ENCODE measurements at regions not wholly inside any gene's neighbourhood (a gene's known extent, or its start where the extent isn't known, plus 50 kb on each side); places are given as distances from the start of the nearest gene placed in this dataset.

DNA sequence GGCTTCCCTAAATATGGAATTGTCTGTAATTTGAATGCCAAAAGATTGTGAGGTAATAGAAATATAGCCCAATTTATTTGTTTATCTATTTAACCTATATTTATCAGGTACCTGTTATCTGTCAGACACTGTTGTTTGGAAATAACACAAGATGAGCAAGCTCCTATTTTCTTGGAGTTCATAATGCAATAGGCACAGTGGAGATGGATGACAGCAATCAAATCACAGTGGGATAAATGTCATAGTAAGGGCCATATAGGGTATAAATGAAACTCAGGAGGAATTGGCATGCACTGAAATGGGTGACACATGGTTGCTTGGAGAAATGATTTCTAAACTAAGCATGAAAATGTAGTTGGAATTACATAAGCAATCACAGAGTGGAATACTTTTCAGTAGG is 761.8 kb upstream of the MBL2 start:
- TF ChIP-seq POLR2AphosphoS5 (IDR thresholded peaks at IDR 0.05), result peak; percentile 73
- peak; percentile 85 for TF ChIP-seq EP300 (conservative IDR thresholded peaks at IDR 0.05; ENCODE audit: poor library complexity, severe bottlenecking)
- TF ChIP-seq, protein P1, sequence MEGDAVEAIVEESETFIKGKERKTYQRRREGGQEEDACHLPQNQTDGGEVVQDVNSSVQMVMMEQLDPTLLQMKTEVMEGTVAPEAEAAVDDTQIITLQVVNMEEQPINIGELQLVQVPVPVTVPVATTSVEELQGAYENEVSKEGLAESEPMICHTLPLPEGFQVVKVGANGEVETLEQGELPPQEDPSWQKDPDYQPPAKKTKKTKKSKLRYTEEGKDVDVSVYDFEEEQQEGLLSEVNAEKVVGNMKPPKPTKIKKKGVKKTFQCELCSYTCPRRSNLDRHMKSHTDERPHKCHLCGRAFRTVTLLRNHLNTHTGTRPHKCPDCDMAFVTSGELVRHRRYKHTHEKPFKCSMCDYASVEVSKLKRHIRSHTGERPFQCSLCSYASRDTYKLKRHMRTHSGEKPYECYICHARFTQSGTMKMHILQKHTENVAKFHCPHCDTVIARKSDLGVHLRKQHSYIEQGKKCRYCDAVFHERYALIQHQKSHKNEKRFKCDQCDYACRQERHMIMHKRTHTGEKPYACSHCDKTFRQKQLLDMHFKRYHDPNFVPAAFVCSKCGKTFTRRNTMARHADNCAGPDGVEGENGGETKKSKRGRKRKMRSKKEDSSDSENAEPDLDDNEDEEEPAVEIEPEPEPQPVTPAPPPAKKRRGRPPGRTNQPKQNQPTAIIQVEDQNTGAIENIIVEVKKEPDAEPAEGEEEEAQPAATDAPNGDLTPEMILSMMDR (IDR thresholded peaks at IDR 0.05; ENCODE audit: poor library complexity, severe bottlenecking), result no peak
- H4K20me1 ChIP-seq (ENCODE audit: insufficient read depth), result no peaks in the 10 kb centered on the region

DNA sequence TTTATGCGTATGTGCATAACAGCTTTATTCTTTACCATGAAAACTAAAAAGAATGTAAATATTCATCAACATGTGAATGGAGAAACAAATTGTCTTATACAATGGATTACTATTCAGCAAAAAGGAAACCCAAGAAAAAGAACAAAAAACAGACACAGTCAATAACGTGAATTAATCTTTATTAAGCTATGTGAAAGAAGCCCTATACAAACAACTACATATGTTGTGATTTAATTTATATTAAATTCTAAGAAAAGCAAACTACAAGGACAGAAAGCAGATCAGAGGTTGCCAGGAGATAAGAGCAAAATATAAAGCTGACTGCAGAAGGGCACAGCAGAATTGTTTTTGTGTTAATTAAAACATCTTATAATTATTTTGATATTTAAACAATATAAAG is 756.4 kb upstream of the MBL2 start:
- Histone ChIP-seq H3K9me2 (ENCODE audit: insufficient read depth, low read length) (no peaks in the 10 kb centered on the region), H3K27ac (ENCODE audit: low read length) (no peak overlapping the region), H3F3A (ENCODE audit: insufficient read depth, low read length, poor library complexity, severe bottlenecking) (no peaks in the 10 kb centered on the region), H3K4me3 (ENCODE audit: low read length) (no peak overlapping the region), H2AFZ (ENCODE audit: low read depth, low read length) (no peak overlapping the region), H3K36me3 (ENCODE audit: insufficient read depth, low read length) (no peaks in the 10 kb centered on the region), H4K20me1 (ENCODE audit: insufficient read depth) (no peaks in the 10 kb centered on the region), H3K27me3 (ENCODE audit: insufficient read depth, low read depth, low read length) (no peaks in the 10 kb centered on the region), H3K9me3 (ENCODE audit: low read length) (no peaks in the 10 kb centered on the region), H3K79me2 (replicated peaks; ENCODE audit: insufficient read depth, low read length) (no peaks in the 10 kb centered on the region), H3K9ac (ENCODE audit: low read length) (no peak overlapping the region), H3K4me2 (ENCODE audit: low read length) (no peak overlapping the region)
- TF ChIP-seq, protein P1 (IDR thresholded peaks at IDR 0.05; ENCODE audit: poor library complexity, severe bottlenecking), result no peak
- TF ChIP-seq EP300 (conservative IDR thresholded peaks at IDR 0.05; ENCODE audit: poor library complexity, severe bottlenecking) (no peak), TAF1 (IDR thresholded peaks at IDR 0.05; ENCODE audit: low read depth) (no peak), EZH2 (IDR thresholded peaks at IDR 0.05; ENCODE audit: borderline replicate concordance, insufficient read depth, low read length, poor library complexity, severe bottlenecking) (no peak), MXI1 (conservative IDR thresholded peaks at IDR 0.05; ENCODE audit: poor library complexity, severe bottlenecking) (no peak), RAD21 (conservative IDR thresholded peaks at IDR 0.05) (no peak), POLR2AphosphoS5 (IDR thresholded peaks at IDR 0.05) (no peak), SMC3 (conservative IDR thresholded peaks at IDR 0.05; ENCODE audit: poor library complexity) (no peak)
- TF ChIP-seq, protein P2, sequence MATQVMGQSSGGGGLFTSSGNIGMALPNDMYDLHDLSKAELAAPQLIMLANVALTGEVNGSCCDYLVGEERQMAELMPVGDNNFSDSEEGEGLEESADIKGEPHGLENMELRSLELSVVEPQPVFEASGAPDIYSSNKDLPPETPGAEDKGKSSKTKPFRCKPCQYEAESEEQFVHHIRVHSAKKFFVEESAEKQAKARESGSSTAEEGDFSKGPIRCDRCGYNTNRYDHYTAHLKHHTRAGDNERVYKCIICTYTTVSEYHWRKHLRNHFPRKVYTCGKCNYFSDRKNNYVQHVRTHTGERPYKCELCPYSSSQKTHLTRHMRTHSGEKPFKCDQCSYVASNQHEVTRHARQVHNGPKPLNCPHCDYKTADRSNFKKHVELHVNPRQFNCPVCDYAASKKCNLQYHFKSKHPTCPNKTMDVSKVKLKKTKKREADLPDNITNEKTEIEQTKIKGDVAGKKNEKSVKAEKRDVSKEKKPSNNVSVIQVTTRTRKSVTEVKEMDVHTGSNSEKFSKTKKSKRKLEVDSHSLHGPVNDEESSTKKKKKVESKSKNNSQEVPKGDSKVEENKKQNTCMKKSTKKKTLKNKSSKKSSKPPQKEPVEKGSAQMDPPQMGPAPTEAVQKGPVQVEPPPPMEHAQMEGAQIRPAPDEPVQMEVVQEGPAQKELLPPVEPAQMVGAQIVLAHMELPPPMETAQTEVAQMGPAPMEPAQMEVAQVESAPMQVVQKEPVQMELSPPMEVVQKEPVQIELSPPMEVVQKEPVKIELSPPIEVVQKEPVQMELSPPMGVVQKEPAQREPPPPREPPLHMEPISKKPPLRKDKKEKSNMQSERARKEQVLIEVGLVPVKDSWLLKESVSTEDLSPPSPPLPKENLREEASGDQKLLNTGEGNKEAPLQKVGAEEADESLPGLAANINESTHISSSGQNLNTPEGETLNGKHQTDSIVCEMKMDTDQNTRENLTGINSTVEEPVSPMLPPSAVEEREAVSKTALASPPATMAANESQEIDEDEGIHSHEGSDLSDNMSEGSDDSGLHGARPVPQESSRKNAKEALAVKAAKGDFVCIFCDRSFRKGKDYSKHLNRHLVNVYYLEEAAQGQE (IDR thresholded peaks at IDR 0.05; ENCODE audit: borderline replicate concordance), result no peak

More for the DNA sequence above, 761.8 kb upstream of the MBL2 start:
- no peak overlapping the region for H3K4me3 ChIP-seq (ENCODE audit: low read length)
- H3K27ac ChIP-seq (ENCODE audit: low read length), result peak overlapping the region; percentile 30
- H3K9ac ChIP-seq (ENCODE audit: low read length), result no peak overlapping the region
- H3K9me2 ChIP-seq (ENCODE audit: insufficient read depth, low read length), result no peaks in the 10 kb centered on the region
- no peaks in the 10 kb centered on the region for H3K36me3 ChIP-seq (ENCODE audit: insufficient read depth, low read length)
- no peaks in the 10 kb centered on the region for H3F3A ChIP-seq (ENCODE audit: insufficient read depth, low read length, poor library complexity, severe bottlenecking)
- H3K79me2 ChIP-seq (replicated peaks; ENCODE audit: insufficient read depth, low read length), result no peaks in the 10 kb centered on the region
- H3K27me3 ChIP-seq (ENCODE audit: insufficient read depth, low read depth, low read length), result no peaks in the 10 kb centered on the region
- H3K4me2 ChIP-seq (ENCODE audit: low read length), result no peak overlapping the region
- no peak overlapping the region for H2AFZ ChIP-seq (ENCODE audit: low read depth, low read length)
- H3K9me3 ChIP-seq (ENCODE audit: low read length), result no peaks in the 10 kb centered on the region
